ENCODE measurements at regions not wholly inside any gene's neighbourhood (a gene's known extent, or its start where the extent isn't known, plus 50 kb on each side); places are given as distances from the start of the nearest gene placed in this dataset.

- peaks cover 0 to 20% of the 10 kb centered on the region in 2 donors for H3K9me3 ChIP-seq
- DNase-seq (no peak), ATAC-seq (no peak)
- H3K36me3 ChIP-seq: no peaks in the 10 kb centered on the region
- H3K27me3 ChIP-seq: no peaks in the 10 kb centered on the region
- no peak overlapping the region for H3K27ac ChIP-seq
- no peak for TF ChIP-seq CTCF (IDR thresholded peaks at IDR 0.05)
- H3K4me3 ChIP-seq: no peak overlapping the region
- intact Hi-C loops (cut with DNase I): no loop called here
- no peaks in the 10 kb centered on the region for H3K4me1 ChIP-seq
Measured at GRCh38 chr5:25567881-25568280, 923.1 kb upstream of the CDH10 start.

GRCh38 chr5:25562656-25563055, 917.9 kb upstream of the CDH10 start:
- intact Hi-C loops (cut with DNase I): no loop called here
- peaks cover 0 to 15% of the 10 kb centered on the region in 2 donors for H3K9me3 ChIP-seq
- no peaks in the 10 kb centered on the region for H3K27me3 ChIP-seq
- H3K27ac ChIP-seq: no peak overlapping the region
- no peaks in the 10 kb centered on the region for H3K36me3 ChIP-seq
- no peaks in the 10 kb centered on the region for H3K4me1 ChIP-seq
- H3K4me3 ChIP-seq: no peak overlapping the region
- DNase-seq (no peak), ATAC-seq (no peak)
- TF ChIP-seq CTCF (IDR thresholded peaks at IDR 0.05): no peak

DNA sequence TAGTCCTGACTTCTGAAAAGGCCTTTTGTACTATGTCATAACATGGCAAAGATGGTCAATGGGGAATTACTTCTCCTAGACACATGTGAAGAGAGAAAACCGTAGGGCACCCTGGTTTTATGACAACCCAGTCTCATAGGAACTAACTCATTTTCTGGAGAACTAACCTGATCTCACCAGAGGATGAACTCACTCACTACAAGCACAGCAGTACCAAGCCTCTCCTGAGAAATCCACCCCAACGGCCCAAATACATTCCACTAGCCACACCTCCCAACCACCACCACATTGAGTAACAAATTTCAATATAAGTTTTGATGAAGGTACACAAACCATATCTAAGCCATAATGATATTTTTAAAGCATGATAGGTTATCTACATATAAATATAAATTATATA, 909.3 kb upstream of the CDH10 start:
- Histone ChIP-seq H3K4me3 (no peak overlapping the region), H3K36me3 (no peaks in the 10 kb centered on the region), H3K9me3 (no peaks in the 10 kb centered on the region), H3K4me1 (no peaks in the 10 kb centered on the region), H3K27me3 (no peaks in the 10 kb centered on the region), H3K27ac (no peak overlapping the region)
- TF ChIP-seq CTCF (IDR thresholded peaks at IDR 0.05): no peak
- intact Hi-C loops (cut with DNase I): no loop called here
- ATAC-seq (no peak), DNase-seq (no peak)

DNA sequence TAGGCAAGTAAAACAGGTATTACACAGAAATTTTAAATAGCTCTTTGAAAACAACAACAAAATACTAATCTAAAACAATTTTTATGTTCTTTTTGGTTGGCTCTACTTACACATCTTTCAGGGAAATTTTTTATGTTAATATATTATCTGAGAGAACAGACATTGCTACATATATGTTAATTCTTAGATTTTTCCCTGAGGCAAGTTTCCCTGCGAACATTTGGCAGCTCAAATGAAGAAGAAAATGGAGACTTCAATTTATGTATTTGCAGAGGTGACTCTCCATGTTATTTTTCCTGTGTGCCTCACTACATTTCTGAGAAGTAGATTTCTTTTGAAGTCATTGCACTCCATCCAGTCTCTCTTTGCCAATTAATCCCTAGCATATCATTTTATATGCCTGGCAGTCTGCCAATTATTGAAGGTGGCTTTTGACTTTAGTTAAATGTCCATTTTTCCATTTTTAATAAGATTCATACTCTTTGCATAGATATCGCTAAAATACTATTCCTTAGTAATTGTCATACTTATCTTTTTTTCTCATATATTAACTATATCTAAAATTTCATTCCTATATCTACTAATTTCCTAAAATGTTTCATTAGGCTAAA, 908.2 kb upstream of the CDH10 start:
- no peaks in the 10 kb centered on the region for H3K4me1 ChIP-seq
- no peak for ATAC-seq
- H3K4me3 ChIP-seq: no peak overlapping the region
- no peak for DNase-seq
- TF ChIP-seq CTCF (IDR thresholded peaks at IDR 0.05): no peak
- no peaks in the 10 kb centered on the region for H3K9me3 ChIP-seq
- intact Hi-C loops (cut with DNase I): no loop called here
- H3K27ac ChIP-seq: no peak overlapping the region
- no peaks in the 10 kb centered on the region for H3K27me3 ChIP-seq
- H3K36me3 ChIP-seq: no peaks in the 10 kb centered on the region

GRCh38 chr5:25550793-25551192, 906.0 kb upstream of the CDH10 start:
- H3K36me3 ChIP-seq: no peaks in the 10 kb centered on the region
- H3K4me3 ChIP-seq: no peak overlapping the region
- H3K4me1 ChIP-seq: no peaks in the 10 kb centered on the region
- no peaks in the 10 kb centered on the region for H3K27me3 ChIP-seq
- DNase-seq: no peak
- no peak overlapping the region for H3K27ac ChIP-seq
- peaks cover 0 to 2% of the 10 kb centered on the region in 2 donors for H3K9me3 ChIP-seq
- no peak for ATAC-seq
- no peak for TF ChIP-seq CTCF (IDR thresholded peaks at IDR 0.05)
- intact Hi-C loops (cut with DNase I): no loop called here

All from left lung (tissue), 4 donors.